Loucy (cell line): ENCODE measurements at regions not wholly inside any gene's neighbourhood (a gene's known extent, or its start where the extent isn't known, plus 50 kb on each side); places are given as distances from the start of the nearest gene placed in this dataset.

ENCODE experiments used
- CTCF ChIP-seq: fragments of 200-600 bp; sonication (generic); conservative IDR thresholded peaks from 2 replicates; pipeline ENCODE4 v1.5.1; 2014; ENCODE audit warnings: mild to moderate bottlenecking, antibody characterized with exemption, low read length
- EZH2phosphoT487 ChIP-seq: fragments of 200-600 bp; IDR thresholded peaks from 2 replicates; pipeline ENCODE4 v1.6.1; 2018; ENCODE audit warnings: antibody characterized with exemption, mild to moderate bottlenecking, moderate library complexity, borderline replicate concordance

- TF ChIP-seq CTCF (no peak), EZH2phosphoT487 (no peak)
These were observed 396.9 kb upstream of the EYS start for GRCh38 chr6:66103954-66104353.
